NOMO-1 treated with DMSO at 0.1 percent for 48 hours (cell line): ENCODE measurements at regions not wholly inside any gene's neighbourhood (a gene's known extent, or its start where the extent isn't known, plus 50 kb on each side); places are given as distances from the start of the nearest gene placed in this dataset.

Experiments
- DNase-seq: peaks from one replicate; lab custom pipeline; 2025; ENCODE audit not compliant: unreplicated experiment; lab: John Stamatoyannopoulos, UW

DNA sequence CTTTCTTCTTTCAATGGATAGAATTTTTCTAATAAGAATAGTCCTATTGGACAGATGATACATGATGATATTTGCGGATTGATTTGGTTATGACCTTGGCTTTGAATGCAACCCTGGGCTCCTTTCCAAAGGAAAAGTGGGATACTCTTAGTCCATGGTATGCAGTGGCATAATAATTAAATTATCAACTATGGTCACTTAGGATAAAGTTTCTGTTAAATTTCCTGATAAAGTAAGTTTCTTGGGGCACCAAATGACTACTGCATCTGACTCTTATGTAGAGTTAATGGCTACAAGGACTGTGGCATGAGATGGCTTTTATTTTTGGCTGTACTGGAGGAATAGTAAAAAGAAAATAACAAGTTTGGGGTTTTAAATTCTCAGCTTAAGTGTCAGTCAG, 126.7 kb downstream of the QPCT start:
- no peak for DNase-seq

DNA sequence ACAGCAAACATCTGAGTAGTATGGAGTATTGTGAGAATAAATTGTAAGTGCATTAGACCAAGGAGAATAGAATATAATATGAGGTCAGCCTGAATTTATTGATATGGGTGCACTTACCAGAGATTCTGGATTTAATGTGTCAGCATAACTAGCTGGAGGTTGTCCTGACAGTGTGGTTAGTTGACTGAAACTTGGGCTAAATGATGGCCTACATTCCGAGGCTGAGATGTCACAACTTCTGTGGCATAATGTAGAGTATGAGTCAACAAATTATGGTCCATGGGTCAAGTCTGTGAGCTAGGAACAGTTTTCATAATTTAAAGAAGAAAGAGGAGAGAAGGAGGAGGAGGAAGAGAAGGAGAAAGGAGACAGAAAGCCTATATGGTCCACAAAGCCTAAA, 127.6 kb downstream of the QPCT start:
- peak; percentile 50 for DNase-seq

DNA sequence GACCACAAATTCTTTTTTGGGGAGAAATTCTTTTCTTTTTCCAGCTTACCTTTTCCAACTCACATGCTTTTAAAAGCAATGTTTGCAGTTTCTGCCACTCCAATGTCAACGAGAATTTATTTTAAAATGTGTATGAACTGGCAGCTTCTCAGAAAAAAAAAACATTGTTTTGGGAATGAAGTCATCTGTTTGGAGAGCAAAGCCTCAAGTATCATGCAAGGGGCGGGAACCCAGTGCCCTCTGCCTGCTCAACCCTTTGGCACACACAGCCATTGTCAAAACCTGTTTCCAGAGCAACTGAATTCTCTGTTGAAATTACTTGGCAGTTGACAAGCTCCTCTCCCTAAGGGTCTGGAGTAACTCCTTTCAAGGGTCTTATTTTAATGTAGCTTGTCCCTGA, 128.5 kb downstream of the QPCT start:
- DNase-seq = no peak

DNA sequence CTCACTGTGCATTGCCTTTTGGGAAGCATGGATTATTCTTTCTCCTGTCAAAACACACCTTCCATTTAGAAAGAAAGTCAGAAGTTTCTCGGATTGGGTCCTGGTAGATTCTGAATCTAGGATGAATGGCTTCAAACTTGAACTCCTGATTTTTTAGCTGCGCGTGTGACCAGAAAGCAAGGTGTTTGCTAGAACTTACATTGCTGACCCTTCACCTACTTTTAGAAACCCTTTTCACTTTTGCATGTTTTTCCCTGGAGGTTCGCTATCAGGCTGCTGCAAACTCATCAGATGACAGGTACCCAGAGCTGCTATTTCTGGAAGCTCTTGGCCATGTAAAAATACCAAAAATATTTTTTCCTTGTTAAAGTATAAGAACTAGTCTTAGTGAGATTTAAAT, 132.0 kb downstream of the QPCT start:
- DNase-seq = no peak

DNA sequence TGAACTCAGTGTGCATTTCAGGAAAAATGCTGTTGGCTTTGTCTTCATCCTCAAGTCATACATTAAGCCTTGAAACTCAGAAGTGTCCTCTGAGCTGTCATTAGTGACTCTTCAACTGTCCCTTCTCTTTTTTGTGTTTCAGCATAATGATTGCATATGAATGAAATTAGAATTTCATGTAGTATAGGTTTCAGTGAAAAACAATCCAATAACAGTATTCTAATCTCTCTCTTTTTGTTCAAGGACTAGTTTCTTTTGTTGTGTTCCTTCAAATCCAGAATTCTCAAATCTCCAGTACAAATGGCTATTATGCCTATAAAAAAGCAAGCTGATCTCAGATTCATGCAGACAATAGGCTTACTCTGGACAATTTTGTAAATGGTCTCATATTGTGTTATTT, 133.5 kb downstream of the QPCT start:
- no peak for DNase-seq

DNA sequence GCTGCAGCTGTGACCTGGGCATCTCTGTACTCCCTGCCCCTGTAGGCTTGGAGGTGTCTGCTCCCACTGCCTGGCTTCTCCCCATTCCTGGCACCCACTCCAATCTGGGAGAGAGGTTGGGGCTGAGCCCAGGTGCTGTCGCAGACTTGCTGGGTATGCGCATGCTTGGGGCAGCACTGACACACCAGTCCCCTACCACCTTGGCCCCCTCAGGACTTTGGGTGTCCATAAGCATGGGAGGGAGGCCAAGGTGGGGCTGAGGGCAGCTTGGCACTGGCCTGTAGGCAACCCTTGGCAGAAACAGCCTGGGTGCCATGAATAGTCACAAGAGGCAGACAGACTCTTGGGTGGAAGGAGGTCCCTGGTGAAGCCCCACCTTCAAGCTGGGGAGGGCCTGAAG, 136.8 kb downstream of the QPCT start:
- DNase-seq = no peak

DNA sequence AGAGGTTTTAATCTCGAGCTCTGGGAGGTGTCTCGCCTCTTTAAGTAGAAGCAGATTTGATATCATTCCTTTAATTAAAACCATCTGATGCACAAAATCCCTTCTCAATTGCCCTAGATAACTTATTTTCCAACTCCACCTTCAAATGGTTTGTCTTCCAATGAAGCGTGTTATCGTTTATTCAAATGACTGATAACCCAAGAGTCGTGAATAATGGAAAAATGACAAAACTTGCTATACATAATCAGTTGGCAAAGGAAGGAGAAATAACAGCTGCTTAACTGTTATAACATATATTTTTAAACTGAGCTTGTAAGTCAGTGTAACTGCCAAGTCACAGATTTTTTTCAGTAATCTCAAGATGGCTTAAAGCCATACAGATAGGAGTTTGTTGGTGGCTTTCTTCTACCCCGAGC, 144.6 kb downstream of the QPCT start:
- no peak for DNase-seq

DNA sequence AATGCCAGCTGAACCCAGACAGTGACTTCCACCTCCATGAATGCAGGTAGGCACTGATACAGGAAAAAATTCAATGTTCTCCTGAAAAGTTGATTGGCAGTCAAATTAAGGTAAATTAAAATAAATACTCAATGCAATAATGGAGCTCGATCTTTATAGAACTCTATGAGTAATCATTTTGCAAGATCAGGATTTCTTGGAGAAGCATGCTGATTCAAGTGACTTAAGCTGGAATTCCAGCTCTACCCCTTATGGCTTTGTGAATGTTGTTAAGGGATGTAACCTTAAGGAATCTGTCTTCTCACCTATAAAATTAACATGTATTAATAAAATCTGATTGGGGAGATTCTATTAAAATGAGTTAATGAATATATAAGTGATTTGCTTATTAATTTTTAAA, 145.1 kb downstream of the QPCT start:
- no peak for DNase-seq

DNA sequence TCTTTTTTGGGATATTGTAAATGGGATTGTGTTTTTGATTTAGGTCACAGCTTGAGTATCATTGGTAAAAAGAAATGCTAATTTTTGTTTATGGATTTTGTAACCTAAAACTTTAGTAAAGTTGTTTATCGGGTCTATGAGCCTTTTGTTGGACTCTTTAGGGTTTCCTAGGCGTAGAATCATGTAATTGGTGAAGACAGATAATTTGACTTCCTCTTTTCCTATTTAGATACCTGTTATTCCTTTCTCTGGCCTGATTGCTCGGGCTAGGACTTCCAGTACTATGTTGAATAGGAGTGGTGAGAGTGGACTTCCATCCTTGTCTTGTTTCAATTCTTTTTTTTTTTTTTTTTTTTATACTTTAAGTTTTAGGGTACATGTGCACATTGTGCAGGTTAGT, 149.0 kb downstream of the QPCT start:
- no peak for DNase-seq

DNA sequence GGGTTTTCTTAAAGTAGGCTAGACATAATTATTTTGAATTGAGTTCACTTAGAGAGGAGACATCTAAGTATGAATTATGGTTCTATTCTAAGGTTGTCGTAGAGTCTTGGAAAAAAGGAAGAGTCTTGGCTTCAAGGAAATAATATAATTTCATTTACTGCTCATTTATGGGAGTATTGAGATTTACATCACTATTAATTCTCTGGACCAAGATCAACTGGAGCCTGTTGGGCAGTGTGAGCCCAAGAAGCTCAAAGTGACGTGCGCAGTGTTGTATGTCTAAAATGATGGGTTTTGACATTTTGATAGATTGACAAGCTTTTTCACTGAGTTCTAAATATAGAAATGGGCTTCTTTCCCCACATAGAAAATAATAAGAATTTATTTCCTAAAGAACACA, 154.7 kb downstream of the QPCT start:
- DNase-seq = no peak

DNA sequence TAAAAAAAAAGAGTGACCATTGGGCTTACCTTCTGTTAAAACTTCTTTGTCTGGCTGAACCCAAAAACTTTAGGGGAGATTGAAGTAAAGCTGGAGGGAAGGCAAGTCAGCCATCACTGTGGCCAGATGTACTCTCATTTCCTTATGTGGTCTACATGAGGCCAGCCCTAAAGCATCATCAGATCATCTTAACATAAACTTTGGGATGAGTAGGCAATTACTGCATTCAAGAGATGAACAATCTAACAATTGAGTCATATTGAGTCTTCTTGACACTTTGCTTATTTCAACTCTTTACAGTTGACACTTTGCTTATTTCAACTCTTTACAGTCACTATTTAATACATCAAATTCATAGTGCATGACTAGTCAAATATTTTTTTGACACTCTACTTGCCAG, 155.6 kb downstream of the QPCT start:
- no peak for DNase-seq

DNA sequence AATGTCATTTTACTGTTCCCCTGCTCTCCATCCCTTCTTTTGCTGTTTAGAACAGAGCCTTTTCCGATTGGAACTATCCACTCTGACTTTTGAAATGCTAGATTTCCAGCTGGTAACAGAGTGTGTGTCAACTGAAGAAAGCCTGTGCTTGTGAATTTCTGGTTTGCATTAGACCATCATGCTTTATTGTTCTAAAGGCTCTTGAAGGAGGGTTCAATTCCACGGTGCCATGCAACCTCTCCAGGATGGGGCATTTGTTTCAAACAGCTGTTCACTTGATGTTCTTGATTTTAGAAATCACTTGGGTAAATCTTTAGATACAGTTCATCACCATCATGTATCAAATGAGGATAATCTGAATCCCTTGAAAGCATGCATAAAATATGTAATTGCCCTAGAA, 156.7 kb downstream of the QPCT start:
- DNase-seq = no peak

DNA sequence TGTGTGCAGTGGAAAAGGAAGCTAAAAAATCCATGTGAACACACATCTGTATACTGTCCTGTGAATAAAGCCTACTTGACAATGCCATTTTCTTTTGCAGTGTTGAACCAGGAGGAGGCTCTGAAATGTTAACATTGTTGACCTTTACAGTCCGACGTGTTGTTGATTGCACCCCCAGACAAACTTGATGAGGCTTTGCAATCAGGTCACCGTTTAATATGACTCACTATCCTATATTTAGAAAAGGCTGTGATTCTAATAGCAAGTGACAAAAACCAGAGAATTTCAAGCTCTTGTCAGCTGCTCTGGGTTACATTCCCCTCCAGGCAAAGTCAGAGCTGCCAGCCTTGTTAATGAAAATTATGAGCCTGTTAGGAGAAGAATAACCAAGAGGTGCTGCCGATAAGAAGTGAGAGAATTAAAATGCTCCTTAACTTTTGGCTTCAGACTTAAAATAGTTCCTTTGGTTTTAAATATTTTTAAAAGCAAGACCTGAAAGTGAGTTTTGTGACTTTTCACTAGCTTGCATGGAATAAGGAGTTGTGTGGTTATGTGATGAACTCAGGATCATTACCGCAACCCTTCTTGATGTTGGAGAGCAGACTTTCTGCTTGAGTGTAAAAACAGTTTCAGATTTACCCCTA, 162.1 kb downstream of the QPCT start:
- peak; percentile 41 for DNase-seq

DNA sequence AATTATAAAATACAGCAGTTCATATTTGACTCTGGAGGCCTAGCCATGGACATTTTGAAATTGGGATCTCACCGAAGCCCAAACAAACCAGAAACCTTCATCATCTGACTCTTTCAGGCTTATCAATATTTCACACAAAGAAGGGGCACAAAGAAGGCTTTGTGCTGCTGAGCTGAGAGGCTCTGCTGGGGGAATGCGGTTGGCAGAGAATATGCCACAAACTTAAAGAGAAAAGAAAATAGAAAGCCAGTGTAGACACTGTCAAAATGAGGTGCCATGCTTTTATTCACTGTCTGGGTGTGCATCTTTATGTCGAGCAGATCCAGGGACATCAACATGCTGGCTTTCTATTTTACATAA, 162.6 kb downstream of the QPCT start:
- DNase-seq = no peak

DNA sequence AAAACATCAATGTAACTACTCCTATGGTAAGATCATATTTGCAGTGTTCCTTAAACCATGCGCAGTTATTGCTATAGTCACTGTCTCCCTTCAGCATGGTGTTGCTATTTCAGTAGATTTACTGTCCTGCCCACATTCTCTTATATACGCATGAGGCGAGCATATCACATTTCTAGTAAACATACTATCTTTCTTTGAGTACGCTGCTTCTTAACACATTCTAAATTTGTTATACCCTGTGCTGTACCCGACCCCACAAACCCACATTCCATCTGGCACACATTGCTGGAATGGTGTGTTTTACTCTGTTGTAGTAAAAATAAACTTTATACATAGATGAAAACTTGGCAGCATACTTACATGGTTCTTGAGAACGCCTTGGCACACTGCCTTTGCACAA, 163.3 kb downstream of the QPCT start:
- DNase-seq = no peak

DNA sequence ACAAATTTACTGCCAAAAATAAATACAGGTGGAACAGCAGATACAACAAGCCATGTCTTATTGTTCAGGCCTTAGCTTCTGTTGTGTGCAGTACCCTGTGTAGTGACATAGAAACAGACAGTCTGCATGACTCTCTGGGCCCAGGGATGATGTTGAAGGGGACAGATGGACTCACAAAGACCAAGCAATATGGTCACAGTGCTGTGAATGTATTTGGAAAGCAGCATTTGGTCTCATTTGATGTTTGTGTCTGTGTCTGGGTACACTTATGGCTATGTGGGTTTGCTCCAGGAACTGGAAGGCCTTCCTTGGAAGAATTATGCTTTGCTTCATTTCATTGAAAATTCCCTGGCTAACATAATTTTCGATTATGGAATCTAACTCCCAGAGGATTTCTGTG, 158.5 kb downstream of the CDC42EP3 start:
- no peak for DNase-seq

DNA sequence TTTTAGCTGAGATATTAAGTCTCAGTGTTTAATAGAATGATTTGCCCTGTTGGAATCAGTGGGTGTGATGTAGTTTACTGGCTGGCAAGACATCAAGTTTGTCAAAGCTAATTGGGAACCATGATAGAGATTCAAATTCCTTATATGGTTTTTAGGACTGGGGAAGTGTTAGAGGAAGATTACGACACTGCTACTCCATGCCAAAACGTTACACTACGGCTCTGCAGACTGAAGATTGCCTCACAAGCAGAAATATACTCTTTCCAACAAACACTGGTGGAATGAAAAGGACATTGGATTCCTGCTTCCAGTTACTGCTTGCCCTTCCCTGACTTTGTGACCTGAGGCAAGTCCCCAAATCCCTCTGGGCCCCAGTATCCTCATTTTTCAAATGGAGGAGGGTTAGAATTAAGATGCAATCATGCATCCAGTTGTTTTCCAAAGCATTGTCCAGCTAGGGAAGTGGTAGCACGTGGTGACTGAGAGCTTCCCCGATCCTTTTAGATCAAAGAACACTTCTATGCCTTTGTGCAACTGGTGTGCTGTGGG, 147.6 kb downstream of the CDC42EP3 start:
- peak; percentile 61 for DNase-seq

DNA sequence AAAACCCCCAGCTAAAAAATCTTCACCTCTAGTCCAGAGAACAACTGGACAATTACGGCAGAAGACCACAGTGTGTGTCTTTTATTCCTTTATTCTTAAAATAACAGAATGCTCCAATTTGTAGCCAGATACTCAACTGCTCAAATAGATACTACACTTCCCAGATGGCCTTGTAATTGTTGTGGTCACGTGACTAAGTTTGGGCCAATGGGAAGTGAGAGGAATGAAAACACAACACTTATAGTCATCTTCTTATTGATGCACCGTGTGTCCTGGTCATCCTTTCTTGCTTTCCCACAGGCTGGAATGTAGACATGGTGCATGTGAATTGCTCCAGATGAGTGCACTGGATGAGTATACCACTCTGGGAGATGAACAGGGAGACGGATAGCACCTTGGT, 145.1 kb downstream of the CDC42EP3 start:
- DNase-seq = no peak

DNA sequence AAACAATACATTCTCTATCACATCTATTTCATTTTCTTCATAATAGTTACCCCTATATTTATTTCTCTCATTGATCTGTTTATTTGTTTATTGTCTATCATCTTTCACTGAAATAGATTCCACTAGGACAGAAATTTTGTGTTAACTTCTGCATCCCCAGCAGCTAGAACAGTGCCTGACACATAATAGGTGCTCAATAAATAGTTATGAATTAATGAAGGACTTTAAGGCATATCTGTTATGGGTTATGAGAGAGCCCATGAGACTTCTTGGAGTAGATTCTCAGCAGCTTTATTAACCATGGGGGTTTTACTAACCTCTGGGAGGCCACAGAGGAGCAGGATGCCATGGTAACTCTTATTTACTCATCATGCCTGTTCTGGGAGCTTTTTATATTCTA, 144.6 kb downstream of the CDC42EP3 start:
- no peak for DNase-seq

DNA sequence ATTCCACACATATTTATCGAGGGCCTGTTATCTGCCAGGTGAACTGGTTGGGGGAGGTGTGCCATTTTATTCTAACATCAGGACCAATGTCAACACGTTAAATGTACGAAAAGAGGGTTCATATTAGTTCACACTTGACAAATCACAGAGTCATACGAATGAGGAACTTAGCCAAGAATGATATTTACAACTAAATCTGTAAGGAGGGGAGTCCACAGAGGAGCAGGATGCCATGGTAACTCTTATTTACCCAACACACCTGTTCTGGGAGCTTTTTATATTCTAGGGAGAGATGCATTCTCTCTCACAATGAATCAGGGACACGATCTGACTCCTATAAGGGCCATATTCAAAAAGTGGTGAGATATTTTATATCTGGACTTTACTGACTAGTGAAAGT, 144.1 kb downstream of the CDC42EP3 start:
- peak; percentile 20 for DNase-seq

DNA sequence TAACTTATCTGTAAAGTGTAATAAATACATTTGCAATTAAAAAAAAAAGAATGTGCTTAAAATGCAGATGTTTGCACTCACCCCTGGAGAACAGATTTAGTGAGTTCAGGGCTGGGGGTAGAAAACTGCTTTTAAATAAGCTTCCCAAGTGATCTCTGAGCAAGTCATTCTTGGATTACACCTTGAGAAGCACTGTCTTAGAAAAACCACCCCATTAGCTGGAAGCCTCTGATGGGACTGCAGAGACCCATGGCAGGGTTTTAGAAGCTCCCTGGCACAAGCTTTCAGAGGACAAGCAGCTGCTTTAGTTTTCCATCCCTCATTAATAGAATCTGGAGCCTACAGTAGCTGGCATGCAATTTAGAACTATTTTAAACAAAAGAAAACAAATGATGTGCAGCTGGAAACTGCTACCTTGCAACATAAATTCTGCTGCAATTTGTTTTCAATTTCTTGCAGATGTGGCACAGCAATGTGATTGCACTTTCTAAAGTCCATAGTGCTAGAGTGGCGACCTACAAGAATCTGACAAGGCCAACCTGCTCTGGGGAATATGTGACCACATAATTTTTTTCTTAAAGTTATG, 141.5 kb downstream of the CDC42EP3 start:
- no peak for DNase-seq

DNA sequence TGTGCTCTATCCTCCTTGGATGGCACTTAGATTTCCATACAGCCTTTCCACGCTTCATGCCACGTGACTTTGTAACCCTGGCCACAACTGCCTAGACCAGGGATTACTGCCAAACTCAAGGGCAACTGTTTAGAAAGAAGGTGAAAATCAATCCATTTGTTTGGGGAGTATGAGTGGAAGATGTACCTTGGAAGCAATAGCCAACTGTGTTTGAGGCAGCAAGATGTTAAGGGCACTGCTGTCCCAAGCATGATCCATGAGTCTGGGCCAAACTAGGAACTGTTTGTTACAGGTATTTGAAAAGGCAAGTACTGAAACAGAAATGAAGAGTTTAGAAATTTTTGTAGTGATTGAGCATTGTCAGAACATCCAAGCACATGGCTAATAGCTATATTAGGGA, 138.9 kb downstream of the CDC42EP3 start:
- DNase-seq = no peak

DNA sequence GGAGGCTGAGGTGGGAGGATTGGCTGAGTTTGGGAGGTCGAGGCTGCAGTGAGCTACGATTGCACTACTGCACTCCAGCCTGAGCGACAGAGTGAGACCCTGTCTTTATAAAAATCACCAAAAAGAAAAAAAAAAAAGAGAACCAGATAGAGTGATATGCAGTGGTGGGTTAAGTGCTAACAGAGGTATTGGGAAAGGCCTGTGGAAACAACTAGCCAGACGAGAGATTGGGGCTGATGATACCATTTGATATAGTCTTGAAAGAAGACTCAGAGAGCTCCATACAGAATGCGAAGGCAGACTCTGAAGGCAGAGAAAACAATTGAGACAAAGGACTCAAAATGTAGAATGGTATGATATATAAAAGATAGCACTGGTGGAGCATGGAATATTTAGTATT, 134.1 kb downstream of the CDC42EP3 start:
- DNase-seq = no peak
